ENCODE measurements at regions not wholly inside any gene's neighbourhood (a gene's known extent, or its start where the extent isn't known, plus 50 kb on each side); places are given as distances from the start of the nearest gene placed in this dataset.

- TF ChIP-seq CTCF (conservative IDR thresholded peaks at IDR 0.05 in 1 of 2, IDR thresholded peaks at IDR 0.05 in 1 of 2; ENCODE audit: extremely low read depth in 1 of 2, insufficient read depth in 1 of 2, low read depth in 1 of 2, low read length in 2 of 2), result no peak
- no peak for TF ChIP-seq EZH2 (IDR thresholded peaks at IDR 0.05; ENCODE audit: borderline replicate concordance, low read length)
These were observed 85.1 kb upstream of the NTRK3 start for GRCh38 chr15:88341653-88342052.
